Frontal cortex (tissue), 3 donors: ENCODE measurements at regions not wholly inside any gene's neighbourhood (a gene's known extent, or its start where the extent isn't known, plus 50 kb on each side); places are given as distances from the start of the nearest gene placed in this dataset.

Experiments
- DNase-seq, 2 donors: peaks; one replicate each; pipeline ENCODE4 v3.0.0; 2012; ENCODE audit warnings: low spot score in 2 of 2
- FAIRE-seq: peaks from 2 replicates; lab custom pipeline; 2012; peaks lifted over from hg19 to GRCh38; lab: Jason Lieb, UNC
- donor health status: control.
- donor health status: control.
- donor health status: control.

DNA sequence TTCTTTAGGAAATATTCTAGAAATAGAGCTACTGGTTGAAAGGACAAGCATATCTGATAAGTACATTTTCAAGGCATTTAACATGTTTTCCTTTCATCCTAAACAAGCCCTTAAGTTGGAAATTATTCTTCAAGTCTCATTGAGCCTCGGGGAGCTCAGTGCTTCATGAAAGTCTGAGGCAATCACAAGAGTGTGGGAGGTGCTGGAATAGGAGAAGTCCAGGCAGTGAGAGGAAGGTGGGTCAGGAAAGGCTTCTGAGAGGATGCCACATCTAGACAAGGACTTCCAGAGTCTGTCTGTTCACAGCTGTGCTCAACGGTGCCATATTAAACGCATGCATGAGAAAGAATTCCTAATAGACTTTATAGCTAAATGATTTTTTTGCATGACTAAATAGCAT, 69.8 kb downstream of the CD83 start:
- DNase-seq, result no peak
- no peak for FAIRE-seq

DNA sequence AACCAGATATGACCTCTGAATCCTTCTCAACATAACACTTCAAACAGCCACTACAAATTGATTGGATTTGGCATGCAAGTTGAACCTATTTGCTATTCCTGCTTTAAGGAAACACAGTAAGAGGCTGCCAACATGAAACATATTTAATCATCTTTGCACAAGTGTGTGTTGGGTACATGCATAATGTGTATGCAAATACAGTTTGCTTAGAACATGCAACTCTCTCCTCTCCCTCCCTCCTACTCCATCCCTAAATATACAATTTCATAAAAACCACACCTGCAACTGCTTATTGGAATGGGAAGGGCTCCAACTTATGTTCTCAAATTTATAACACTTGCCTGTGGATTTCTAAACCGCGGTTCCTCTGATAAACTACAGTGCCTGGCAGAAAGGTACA, 71.5 kb downstream of the CD83 start:
- FAIRE-seq (no peak), DNase-seq (no peak)

DNA sequence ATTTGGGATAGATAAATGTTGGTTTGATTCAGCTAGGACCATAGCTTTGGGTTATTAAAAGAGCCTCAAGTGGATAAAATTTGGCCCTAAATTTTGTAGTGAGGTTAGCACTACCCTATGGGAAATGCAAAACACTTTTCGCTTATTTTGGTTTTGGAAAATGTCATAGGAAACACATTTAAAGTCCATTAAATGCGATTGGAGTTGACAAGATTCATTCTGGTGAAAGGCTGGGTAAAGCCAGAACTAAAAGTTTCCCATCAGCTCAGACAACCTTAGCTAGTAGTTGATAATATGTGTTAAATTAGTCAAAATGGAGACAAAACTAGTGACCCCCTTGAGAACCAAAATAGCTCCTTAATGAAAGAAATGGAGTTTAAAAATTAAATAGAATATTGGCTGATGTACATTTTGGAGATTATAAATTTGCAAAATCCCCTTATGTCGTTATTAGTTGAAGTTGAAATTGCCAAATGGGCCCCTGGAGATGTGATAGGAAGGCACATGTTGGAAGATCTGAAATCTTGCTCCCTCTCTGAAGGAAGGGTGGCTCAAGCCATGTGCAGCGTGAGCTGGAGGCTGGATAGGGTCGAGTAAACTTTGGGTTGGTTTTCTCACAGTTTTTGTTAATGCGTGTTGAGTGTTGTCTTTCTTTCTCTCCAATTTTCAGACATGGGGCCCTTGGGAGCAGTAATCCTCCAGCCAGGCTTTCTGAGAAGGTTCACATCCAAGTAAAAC, 72.8 kb downstream of the CD83 start:
- FAIRE-seq, result no peak
- no peak for DNase-seq

DNA sequence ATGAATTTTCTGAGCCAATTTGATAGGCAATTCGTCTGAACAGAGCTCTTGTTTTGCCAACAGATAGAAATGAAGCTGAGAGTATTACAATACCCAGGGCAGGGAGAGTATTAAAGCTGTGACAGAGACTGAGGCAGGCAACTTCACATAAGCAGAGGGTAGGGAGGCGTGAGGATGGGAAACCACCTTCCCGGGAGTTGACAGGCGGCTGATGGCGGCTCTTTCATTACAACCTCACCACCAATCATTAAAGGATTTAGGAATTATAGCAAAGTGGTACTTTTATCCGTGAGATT, 73.3 kb downstream of the CD83 start:
- FAIRE-seq, result no peak
- no peak for DNase-seq

DNA sequence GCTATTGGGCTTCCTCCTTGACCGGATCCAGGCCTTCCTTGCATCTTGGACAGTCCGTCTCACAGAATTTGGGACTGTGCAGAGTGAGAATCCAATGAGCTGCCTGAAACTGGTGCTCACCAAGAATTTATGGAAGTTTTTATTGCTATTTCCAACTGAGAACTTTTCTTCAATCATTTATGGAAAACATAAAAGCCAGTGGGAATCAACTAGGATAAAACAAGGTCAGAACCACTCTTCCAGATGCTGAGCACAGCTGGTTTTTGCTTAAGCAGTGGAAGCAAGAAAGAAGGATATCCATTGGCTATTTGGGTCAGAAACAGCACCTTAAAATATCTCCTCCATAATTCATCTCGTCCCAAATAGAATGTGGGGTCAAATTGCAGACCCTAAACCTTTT, 74.2 kb downstream of the CD83 start:
- no peak for DNase-seq

DNA sequence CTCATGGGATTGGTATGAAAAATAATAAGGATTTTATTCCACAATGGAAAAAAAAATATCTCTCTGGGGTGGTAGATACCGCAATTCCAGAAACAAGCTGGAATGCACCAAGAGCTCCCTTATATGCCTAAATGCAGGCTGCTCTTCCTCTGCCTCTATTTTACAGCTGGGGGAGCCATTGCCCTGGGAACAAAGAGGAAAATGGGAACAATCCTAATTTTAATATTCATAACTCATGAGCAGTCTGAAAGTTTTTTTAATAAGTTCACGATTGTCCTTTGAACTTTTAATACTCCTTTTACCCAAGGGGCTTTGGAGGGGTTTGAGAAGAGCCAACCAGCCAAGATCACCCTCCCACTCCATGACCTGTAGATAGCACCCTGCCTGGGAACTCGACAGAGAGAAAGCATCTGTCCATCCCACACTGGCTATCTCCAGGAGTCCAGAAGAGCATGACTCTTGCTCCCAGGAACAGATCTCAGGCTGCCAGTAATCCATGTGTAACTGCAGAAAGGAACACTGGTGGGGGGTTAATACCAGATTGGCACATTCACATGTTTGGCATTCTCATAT, 74.7 kb downstream of the CD83 start:
- FAIRE-seq (no peak), DNase-seq (no peak)

More for the DNA sequence above, 74.2 kb downstream of the CD83 start:
- FAIRE-seq, result no peak

DNA sequence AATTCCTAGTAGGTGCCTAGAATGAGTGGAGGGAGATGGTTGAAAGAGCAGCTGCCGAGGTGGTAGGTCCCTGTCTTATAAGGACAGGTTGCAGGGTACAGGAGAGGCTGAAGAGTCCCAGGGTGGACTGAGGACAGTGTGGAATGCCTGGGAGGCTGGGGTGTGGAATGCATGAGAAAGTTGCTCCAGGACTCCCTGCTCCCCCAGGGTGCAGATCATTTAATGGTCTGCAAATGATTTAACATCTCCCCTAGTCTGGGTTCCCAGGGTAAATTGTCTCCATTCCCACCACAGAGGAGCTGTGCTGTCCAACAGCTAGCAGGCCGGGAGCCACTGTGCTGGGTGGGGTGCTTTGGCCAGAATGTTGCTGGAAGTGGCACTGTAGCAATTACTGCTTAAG, 76.0 kb downstream of the CD83 start:
- DNase-seq (no peak), FAIRE-seq (no peak)

DNA sequence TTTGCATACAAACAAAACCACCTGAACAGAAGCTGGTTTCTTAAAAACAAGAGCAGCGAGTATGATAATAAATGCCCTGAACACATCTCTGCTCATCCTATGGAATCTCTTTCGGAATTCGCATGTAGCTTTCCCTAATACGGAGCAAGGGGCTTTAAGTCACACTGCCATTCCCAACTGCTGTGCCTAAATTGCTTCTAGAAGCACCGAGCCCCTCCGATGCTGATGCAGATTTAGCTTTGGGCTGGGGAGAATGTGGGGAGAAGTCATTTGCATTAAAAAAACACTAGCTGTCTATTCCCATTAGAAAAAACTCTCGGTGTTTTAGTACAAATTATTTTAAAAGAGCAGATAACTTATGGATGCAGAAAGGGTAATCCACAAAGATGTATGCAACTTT, 76.9 kb downstream of the CD83 start:
- DNase-seq, result no peak
- no peak for FAIRE-seq

DNA sequence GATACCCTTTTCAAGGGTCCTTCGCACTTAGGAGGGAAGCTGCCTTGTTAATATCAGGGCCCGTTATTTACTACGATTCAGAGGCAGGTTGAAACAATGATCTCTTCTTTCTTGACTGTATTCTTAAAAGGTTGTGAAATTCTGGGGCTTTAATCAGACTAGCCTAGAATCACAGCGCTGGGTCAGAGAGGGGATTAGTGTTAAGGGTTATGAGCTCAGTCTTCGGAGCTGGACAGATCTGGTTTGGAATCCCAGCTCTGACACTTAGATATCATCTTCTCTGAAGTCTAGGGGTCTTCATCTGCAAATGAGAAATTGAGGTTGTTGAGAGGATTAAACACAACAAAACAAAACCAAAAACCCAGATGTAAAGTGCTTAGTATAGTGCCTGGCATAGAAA, 77.4 kb downstream of the CD83 start:
- FAIRE-seq (no peak), DNase-seq (no peak)

DNA sequence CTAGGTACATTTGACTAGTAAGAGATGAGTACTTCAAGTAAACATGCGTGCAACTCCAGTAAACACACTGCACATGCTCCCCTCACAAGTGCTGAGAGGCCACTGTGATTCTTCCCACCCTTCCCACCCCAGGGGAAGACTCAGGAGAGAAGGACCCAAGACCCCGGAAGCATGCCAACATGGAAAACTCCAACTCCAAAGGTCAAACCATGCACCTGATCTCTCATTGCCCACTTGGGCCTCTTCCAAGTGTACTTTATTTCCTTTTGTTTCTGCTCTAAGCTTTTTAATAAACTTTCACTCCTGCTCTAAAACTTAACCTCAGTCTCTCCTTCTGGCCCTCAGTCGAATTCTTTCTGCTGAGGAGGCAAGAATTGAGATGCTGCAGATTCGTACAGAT, 78.5 kb downstream of the CD83 start:
- no peak for FAIRE-seq

DNA sequence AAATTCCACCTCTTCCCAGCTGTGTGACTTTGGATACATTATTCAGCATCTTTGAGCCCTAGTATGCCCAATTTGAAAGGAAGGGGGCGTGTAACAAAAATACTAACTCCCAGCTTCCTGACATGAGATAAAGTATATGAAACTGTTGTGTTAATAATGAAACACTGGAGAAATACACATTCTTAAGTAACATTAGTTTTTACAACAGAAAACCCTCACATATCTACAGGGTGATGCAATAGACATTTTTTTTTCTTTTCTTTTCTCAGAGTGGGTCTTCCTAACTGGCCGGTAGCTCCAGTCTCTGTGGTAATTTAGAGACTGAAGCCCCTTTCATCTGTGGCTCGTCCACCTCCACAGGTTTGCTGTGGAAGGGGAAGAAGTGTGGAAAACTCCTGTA, 79.5 kb downstream of the CD83 start:
- no peak for DNase-seq
- FAIRE-seq, result no peak

More for the DNA sequence above, 78.5 kb downstream of the CD83 start:
- DNase-seq, result no peak

DNA sequence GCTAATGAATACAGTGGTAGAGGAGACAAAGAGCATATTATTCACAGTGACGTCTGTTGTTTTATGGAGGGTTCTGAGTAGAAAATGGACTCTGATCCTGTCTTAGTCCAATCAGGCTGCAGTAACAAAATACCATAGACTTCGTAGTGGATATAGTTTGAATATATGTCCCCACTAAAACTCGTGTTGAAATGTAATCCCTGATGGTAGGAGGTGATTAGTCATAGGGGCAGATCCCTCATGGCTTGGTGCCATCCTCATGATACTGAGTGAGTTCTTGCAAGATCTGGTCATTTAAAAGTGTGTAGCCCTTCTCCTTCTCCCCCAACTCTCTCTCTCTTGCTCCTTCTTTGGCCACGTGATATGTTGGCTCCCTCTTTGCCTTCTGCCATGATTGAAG, 82.5 kb downstream of the CD83 start:
- DNase-seq, result no peak
- FAIRE-seq, result no peak

DNA sequence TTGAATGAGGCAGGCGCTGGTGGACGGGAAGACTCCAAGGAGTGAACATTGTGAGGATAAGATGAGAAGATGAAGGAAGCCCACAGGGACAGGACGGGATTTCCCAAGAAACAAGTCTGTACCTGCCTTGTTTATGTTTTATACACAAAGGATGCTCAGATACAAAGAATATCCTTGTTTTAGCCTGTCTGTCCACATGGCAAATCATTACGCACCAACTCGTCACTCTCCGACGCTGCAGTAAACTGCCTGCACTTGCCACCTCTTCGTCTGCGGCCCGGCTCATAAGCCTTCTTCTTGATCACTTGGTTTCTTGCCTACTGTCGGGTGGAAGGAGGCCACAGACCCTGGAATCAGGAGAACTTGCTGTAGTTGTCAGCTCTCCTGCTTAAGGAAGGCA, 85.4 kb downstream of the CD83 start:
- no peak for DNase-seq
- no peak for FAIRE-seq

DNA sequence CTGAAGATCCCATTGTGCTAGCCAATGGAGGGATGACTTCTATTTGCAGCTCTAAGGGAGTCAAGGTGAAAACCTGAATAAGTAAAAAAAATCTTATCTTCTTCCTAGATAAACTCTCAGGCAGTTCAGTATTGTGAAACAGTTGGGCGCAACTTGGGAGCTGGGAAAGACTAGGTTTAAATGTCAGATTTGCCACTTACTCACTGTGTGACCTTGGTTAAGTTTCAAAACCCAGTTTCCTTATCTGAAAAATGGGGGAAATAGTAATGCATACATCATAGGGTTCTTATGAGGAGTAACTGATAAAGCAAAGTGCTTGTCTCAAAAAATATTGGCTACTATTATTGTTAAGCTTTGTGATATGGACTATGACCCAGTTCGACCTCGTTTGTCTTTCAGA, 88.8 kb downstream of the CD83 start:
- no peak for FAIRE-seq
- no peak for DNase-seq

DNA sequence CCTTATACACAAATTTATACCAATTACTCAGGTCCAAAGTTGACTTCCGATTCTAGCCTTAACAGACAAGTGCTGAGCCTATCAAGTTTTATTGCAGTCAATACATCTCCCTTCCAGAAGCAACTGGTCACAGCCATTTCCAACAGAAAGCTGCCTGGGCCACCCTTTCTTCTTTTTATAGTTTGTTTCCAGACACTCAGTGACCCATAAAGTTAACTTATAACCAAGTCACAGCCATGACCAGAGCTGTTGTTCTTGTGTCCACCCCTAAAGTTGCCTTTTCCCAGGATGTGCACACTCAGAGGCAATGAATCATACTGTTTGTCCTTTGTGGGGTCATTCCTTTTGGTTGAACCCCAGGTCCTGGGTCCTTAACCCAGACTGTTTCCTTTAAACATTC, 89.9 kb downstream of the CD83 start:
- FAIRE-seq, result no peak
- no peak for DNase-seq

DNA sequence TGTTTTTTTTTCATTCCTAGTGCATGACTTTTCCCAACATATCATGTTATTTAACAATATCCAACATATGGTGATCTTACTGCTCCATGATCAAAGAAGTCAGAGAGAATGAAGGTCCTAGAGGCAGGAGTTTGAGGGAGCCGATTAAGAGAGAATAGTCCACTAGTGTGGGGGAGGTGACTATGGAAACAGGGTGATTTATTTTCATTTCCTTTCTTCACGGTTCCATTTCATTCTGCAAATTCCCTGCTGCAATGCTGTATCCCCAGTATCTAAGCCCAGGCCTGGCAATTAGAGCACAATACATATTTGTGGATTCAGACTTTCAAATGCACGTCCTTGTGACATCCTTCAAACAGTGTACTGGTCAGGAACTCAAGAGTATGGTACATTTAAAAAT, 91.4 kb downstream of the CD83 start:
- no peak for FAIRE-seq
- DNase-seq, result no peak

DNA sequence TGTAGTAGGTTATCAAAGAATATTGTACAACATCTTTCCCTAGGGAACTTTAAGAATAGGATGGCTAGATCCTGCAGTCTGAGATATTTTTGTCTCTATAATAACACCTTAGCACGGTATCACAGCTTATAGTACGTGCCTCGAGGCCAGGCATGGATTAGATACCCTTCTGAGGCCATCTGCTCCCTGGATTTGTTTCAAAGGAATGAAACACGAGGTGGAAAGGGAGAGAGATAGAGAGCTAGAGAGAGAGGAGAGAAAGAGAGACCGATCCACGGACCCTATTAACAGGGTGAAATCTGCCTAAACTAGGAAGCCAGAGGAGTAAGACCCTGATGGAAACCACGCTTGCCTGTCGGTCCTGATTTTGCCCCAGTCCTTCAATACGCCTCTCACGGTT, 92.5 kb downstream of the CD83 start:
- DNase-seq, result no peak

DNA sequence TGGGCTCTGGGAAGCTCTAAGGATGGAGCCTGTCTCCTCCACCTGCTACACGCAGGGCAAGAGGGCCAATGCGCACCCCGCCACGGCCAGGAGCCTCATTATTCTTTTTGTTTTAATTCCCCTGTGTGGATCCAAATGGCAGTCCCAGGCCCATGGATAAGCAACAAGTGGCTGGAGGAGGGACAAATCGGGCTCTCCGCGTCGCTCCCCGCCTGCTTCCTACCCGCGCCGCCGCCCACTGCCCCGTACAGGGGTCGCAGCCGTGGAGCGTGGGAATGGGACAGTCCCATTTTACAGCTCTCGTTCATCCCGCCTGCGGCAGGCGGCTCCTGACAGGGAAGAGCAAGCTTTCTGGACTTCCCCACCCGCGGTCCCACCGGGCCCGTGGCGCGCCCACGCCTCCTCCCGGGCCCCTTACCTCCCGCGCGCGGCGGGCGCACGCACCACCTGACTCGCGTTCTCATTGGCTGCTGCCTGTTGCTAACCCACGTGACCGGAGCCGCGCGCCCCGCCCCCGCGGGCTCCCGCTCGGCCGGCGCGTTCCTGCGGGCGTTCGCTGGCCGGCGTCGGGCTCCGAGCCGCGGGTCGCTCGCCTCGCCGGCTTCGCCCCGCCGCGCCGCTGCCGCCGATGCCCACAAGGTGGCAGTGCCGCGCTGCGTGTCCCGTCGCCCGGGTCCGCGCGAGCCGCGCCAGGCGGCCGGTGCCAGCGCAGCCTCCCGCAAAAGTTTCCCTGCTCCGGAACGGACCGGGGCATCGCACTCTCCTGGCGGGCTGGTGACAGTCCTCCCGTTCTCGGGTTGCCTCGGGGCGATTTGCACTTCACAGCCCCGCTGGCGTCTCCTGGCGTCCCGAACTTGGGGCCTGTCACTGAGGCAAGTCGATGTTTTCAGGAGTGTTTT, 93.3 kb downstream of the CD83 start:
- DNase-seq (peak; percentile 97 to 98), FAIRE-seq (no peak)

More for the DNA sequence above, 92.5 kb downstream of the CD83 start:
- no peak for FAIRE-seq

DNA sequence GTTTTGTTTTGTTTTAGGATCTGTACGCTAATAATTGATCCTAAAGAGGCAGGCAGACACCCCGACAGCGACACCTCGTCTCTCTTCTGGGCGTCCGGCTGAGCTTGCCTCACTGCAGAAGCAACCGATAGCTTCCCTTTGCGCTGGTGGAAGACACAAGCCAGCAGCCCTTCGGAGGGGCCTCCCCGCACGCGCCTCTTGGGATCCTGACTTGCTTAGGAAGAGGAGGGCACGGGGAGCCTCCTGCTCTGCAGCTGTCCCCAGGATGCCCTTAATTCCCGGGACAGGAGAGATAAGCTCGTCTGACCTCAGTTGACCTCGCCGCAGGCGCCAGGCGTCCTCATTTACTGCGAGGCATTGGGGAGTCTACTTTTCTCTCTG, 94.0 kb downstream of the CD83 start:
- FAIRE-seq (no peak), DNase-seq (peak in 1 of 2 donors; percentile 24)

DNA sequence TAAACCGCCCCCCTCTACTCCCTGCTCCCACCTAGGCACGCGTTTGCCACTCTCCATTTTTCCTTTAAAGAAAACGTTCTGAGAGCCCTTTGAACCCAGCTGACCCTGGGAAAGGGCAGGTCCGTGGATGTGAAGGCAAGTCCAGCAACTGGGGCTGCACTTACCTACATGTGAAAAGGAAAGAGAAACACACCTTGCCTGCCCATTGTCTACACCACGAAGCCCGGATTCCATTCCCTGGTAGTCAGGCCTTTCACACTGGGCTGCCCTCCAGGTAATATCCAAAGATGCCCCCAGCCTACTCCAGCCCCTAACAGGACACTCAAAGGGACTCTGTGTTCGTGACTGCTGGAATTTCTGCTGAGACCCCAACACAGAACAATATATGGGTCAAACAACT, 94.4 kb downstream of the CD83 start:
- FAIRE-seq, result no peak
- no peak for DNase-seq

DNA sequence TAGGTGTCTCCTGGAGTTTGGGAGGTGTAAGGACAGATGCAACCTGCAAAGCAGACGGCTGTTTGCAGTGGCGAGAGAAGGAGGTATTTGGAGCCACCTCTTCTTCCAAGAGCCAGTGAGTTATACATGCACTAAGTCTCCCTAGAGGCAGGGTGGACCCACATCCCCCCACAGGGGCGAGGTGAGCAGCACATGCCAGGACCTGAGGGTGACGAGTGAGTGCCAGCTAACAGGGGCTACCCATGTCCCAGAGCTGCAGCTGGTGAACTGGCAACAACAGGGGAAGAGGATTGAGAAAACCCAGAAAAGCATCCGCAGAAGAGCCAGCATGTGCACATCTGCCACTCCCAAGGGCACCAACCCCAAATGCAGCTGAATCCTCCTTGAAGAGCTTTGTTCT, 95.1 kb downstream of the CD83 start:
- no peak for DNase-seq
- no peak for FAIRE-seq
